Vagina (tissue), 2 donors: ENCODE measurements at regions not wholly inside any gene's neighbourhood (a gene's known extent, or its start where the extent isn't known, plus 50 kb on each side); places are given as distances from the start of the nearest gene placed in this dataset.

Experiments used
- CTCF ChIP-seq, 3 experiments: fragments of 450-650 bp in 2 of 3; fragments of 200-600 bp in 1 of 3; sonication (generic) in 1 of 3; IDR thresholded peaks; one replicate each; pipeline ENCODE4 v1.5.1; 2017 to 2019; ENCODE audit warnings: antibody characterized with exemption in 3 of 3, mild to moderate bottlenecking in 2 of 3, moderate library complexity in 2 of 3
- POLR2A ChIP-seq, 2 donors: fragments of 450-650 bp; IDR thresholded peaks; one replicate each; pipeline ENCODE4 v1.6.1; 2017; ENCODE audit warnings: antibody characterized with exemption in 2 of 2, mild to moderate bottlenecking in 2 of 2, moderate library complexity in 2 of 2

DNA sequence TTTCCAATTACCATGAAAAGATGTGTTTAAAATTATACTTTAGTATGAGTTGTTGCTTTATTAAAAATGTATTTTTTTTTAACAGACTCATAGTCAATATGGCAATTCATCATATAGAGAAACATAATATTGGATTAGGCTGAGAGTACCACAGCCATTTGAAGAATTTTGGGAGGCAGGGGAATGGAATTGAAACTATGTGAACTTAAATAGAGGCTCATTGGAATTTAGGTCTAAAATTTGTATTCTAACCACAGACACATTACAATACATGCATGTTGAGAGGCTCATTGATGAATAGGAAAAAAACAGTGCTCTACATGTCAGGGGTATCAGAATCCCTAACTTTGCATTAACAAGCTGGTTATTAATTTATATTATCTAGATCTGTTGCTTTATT, 269.6 kb downstream of the DKK2 start:
- TF ChIP-seq CTCF (IDR thresholded peaks at IDR 0.05) (no peak), POLR2A (IDR thresholded peaks at IDR 0.05) (no peak)
